A673 (cell line): ENCODE measurements at regions not wholly inside any gene's neighbourhood (a gene's known extent, or its start where the extent isn't known, plus 50 kb on each side); places are given as distances from the start of the nearest gene placed in this dataset.
"Not testable (repeated sequence)": the region's sequence is repeated elsewhere in the genome, so short reads cannot be mapped to it uniquely, and the experiment has no call there.

Experiments
- BruUV-seq: library from RNA; stranded (reverse); fragments of 400-500 nt; replicated peaks from 2 replicates; lab custom pipeline; 2021; lab: Mats Ljungman, UMichigan
- CTCF ChIA-PET: fragments of 300-600 bp; sonication (Branson Sonifier 250); formaldehyde crosslinking; loops from one replicate; lab custom pipeline; 2022; ENCODE audit warnings: antibody characterized with exemption; lab: Charles Lee
- POLR2A ChIA-PET: fragments of 300-600 bp; sonication (Branson Sonifier 250); formaldehyde crosslinking; loops from one replicate; lab custom pipeline; 2022; ENCODE audit warnings: antibody characterized with exemption; ENCODE audit not compliant: low non-redundant PET; lab: Charles Lee
- DNase-seq: peaks from one replicate; pipeline ENCODE4 v3.0.0-alpha.2; 2015; ENCODE audit warnings: low spot score
- H3K27ac ChIP-seq: fragments of 200-600 bp; sonication (generic); 2 replicates; pipeline ENCODE4 v1.5.1; 2016; ENCODE audit warnings: mixed run types, low read depth, mild to moderate bottlenecking, mixed read lengths, antibody characterized with exemption, low read length; ENCODE audit not compliant: poor library complexity, severe bottlenecking
- H3K27me3 ChIP-seq: fragments of 200-600 bp; sonication (generic); replicated peaks from 2 replicates; pipeline ENCODE4 v1.6.1; 2017; ENCODE audit warnings: mixed run types, low read depth, mild to moderate bottlenecking, mixed read lengths, antibody characterized with exemption, low read length; ENCODE audit not compliant: insufficient read depth, poor library complexity
- H3K36me3 ChIP-seq: fragments of 200-600 bp; sonication (generic); 2 replicates; pipeline ENCODE4 v1.6.1; 2016; ENCODE audit warnings: mixed run types, mild to moderate bottlenecking, mixed read lengths, antibody characterized with exemption, low read length; ENCODE audit not compliant: insufficient read depth, poor library complexity, severe bottlenecking
- H3K4me1 ChIP-seq: fragments of 200-600 bp; sonication (generic); 2 replicates; pipeline ENCODE4 v1.6.1; 2017; ENCODE audit warnings: mixed run types, mild to moderate bottlenecking, mixed read lengths, antibody characterized with exemption, low read length; ENCODE audit not compliant: insufficient read depth, poor library complexity, severe bottlenecking
- H3K4me3 ChIP-seq: fragments of 200-600 bp; sonication (generic); 2 replicates; pipeline ENCODE4 v1.5.1; 2016; ENCODE audit warnings: low read depth, mixed run types, mild to moderate bottlenecking, mixed read lengths, low read length; ENCODE audit not compliant: poor library complexity, severe bottlenecking
- H3K9me3 ChIP-seq: fragments of 200-600 bp; sonication (generic); 2 replicates; pipeline ENCODE4 v1.6.1; 2016; ENCODE audit warnings: mixed run types, low read depth, mild to moderate bottlenecking, mixed read lengths, antibody characterized with exemption, low read length; ENCODE audit not compliant: poor library complexity, severe bottlenecking
- EZH2 ChIP-seq: fragments of 200-600 bp; sonication (generic); IDR thresholded peaks from 2 replicates; pipeline ENCODE4 v1.6.1; 2017; ENCODE audit warnings: borderline replicate concordance, low read depth, mild to moderate bottlenecking, mixed read lengths, antibody characterized with exemption, low read length; ENCODE audit not compliant: poor library complexity, severe bottlenecking
- intact Hi-C: fragments of 100-400 bp; cut with micrococcal nuclease; formaldehyde crosslinking; loops from one replicate; pipeline ENCODE4 v1.10.0; 2022; ENCODE audit not compliant: unreplicated experiment
- TF ChIP-seq, protein P1 (sequence below): fragments of 300-800, 200-600 bp; sonication (generic); conservative IDR thresholded peaks from 2 replicates; pipeline ENCODE4 v1.5.1; 2017; ENCODE audit warnings: low read depth, mild to moderate bottlenecking, antibody characterized with exemption, low read length, moderate library complexity, mixed read lengths

DNA sequence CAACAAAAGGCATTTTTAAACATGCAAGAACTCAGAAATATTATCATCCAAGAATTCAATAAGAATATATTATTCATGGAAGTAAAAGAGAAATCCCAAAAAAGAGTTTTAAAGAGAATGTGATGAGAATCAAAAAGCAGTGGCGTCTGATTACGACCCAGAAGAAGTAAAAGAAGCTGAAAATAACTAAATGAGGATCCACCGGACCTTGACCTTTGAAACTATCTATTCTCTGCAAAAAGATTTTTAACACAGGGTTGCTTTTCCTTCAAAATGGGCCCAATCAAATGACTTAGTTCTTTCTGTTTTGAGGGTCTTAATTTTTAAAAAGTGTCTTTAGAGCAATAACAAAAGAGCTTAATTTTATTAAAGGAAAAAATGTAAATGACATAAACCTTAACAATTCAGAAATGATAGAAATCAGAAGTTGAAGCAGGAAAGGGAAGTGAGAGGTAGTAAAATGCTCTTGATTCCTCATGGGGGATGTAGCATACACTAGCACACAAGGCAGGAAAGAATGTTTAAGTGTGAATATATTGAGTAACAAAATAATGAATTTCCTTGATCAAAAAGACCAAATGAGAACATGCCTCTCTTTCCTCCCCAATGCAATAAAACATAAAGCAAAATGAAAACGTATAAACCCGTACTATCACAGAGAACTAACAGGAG lies 223.1 kb upstream of the PRDM1 start:
- Histone ChIP-seq H3K4me1 (no peaks in the 10 kb centered on the region), H3K9me3 (no peaks in the 10 kb centered on the region), H3K36me3 (no peaks in the 10 kb centered on the region), H3K27me3 (peaks cover 13% of the 10 kb centered on the region), H3K27ac (no peak overlapping the region), H3K4me3 (no peak overlapping the region)
- CTCF ChIA-PET = no interaction called here
- BruUV-seq = no TSS peak
- TF ChIP-seq EZH2 = no peak
- no peak for DNase-seq
- intact Hi-C loops = no loop called here
- POLR2A ChIA-PET = no interaction called here

DNA sequence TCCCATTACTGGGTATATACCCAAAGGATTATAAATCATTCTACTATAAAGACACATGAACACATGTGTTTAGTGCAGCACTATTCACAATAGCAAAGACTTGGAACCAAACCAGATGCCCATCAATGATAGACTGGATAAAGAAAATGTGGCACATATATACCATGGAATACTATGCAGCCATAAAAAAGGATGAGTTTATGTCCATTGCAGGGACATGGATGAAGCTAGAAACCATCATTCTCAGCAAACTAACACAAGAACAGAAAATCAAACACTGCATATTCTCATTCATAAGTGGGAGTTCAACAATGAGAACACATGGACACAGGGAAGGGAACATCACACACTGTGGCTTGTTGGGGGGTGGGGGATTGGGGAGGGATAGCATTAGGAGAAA lies 225.2 kb upstream of the PRDM1 start:
- H3K4me3 ChIP-seq, POLR2A ChIA-PET, H3K9me3 ChIP-seq, intact Hi-C loops, H3K27ac ChIP-seq, DNase-seq, H3K36me3 ChIP-seq, H3K27me3 ChIP-seq, BruUV-seq, CTCF ChIA-PET, H3K4me1 ChIP-seq: not testable (repeated sequence)

DNA sequence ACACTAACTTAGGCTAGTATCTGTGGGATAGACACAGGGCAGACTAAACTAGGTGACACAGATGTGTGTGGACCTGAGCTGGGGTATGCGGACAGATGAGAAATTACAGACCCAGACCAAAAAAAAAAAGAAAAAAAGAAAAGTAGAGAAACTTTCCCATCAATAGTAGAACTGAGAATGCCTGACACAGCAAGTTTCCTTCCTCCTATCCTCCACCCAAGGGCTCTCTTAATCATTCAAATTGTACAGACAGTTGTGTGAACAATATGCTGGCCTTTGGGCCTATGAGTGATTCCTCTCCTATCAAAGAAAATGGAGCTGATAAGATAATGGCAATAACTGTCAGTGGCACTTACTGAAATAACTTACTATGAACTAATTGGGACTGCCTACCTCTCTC lies 226.7 kb upstream of the PRDM1 start:
- intact Hi-C loops = no loop called here
- BruUV-seq = no TSS peak
- no peaks in the 10 kb centered on the region for H3K4me1 ChIP-seq
- CTCF ChIA-PET = no interaction called here
- no peaks in the 10 kb centered on the region for H3K9me3 ChIP-seq
- POLR2A ChIA-PET = interaction anchor here (0.7 kb wide), 1 partner anchor 114 kb away, joined by 3 read pairs; no protein-coding TSS in a partner anchor
- no peak for DNase-seq
- no peak overlapping the region for H3K4me3 ChIP-seq
- H3K36me3 ChIP-seq = no peaks in the 10 kb centered on the region
- no peak for TF ChIP-seq EZH2
- TF ChIP-seq, protein P1, sequence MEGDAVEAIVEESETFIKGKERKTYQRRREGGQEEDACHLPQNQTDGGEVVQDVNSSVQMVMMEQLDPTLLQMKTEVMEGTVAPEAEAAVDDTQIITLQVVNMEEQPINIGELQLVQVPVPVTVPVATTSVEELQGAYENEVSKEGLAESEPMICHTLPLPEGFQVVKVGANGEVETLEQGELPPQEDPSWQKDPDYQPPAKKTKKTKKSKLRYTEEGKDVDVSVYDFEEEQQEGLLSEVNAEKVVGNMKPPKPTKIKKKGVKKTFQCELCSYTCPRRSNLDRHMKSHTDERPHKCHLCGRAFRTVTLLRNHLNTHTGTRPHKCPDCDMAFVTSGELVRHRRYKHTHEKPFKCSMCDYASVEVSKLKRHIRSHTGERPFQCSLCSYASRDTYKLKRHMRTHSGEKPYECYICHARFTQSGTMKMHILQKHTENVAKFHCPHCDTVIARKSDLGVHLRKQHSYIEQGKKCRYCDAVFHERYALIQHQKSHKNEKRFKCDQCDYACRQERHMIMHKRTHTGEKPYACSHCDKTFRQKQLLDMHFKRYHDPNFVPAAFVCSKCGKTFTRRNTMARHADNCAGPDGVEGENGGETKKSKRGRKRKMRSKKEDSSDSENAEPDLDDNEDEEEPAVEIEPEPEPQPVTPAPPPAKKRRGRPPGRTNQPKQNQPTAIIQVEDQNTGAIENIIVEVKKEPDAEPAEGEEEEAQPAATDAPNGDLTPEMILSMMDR = no peak
- H3K27ac ChIP-seq = no peak overlapping the region
- peaks cover 2% of the 10 kb centered on the region for H3K27me3 ChIP-seq

DNA sequence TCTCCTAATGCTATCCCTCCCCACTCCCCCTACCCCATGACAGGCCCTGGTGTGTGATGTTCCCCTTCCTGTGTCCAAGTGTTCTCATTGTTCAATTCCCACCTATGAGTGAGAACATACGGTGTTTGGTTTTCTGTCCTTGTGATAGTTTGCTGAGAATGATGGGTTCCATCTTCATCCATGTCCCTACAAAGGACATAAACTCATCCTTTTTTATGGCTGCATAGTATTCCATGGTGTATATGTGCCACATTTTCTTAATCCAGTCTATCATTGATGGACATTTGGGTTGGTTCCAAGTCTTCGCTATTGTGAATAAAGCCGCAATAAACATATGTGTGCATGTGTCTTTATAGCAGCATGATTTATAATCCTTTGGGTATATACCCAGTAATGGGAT lies 227.5 kb upstream of the PRDM1 start:
- H3K9me3 ChIP-seq, H3K27me3 ChIP-seq, intact Hi-C loops, POLR2A ChIA-PET, H3K27ac ChIP-seq, H3K4me1 ChIP-seq, H3K36me3 ChIP-seq, DNase-seq, BruUV-seq, H3K4me3 ChIP-seq, CTCF ChIA-PET: not testable (repeated sequence)
